Suprapubic skin (tissue), 4 donors: ENCODE measurements at regions not wholly inside any gene's neighbourhood (a gene's known extent, or its start where the extent isn't known, plus 50 kb on each side); places are given as distances from the start of the nearest gene placed in this dataset.

Experiments used
- CTCF ChIP-seq, 2 donors: fragments of 200-600 bp in 1 of 2; fragments of 450-650 bp in 1 of 2; sonication (generic) in 1 of 2; IDR thresholded peaks; one replicate each; pipeline ENCODE4 v1.5.1; 2016 to 2019; ENCODE audit warnings: antibody characterized with exemption in 2 of 2, mild to moderate bottlenecking in 1 of 2, moderate library complexity in 1 of 2
- EP300 ChIP-seq: sonication (generic); formaldehyde crosslinking; IDR thresholded peaks from one replicate; pipeline ENCODE4 v1.6.1; 2017; ENCODE audit warnings: antibody characterized with exemption
- POLR2A ChIP-seq, 2 donors: fragments of 450-650 bp; IDR thresholded peaks; one replicate each; pipeline ENCODE4 v1.6.1; 2017; ENCODE audit warnings: antibody characterized with exemption in 2 of 2, mild to moderate bottlenecking in 2 of 2, moderate library complexity in 2 of 2
- POLR2AphosphoS5 ChIP-seq, 3 donors: sonication (generic); formaldehyde crosslinking; IDR thresholded peaks; one replicate each; pipeline ENCODE4 v1.6.1; 2017; ENCODE audit warnings: antibody characterized with exemption in 3 of 3

GRCh38 chr3:124600765-124601164, 129.5 kb upstream of the UMPS start:
- TF ChIP-seq CTCF (IDR thresholded peaks at IDR 0.05) = no peak
- no peak for TF ChIP-seq POLR2A (IDR thresholded peaks at IDR 0.05)
- TF ChIP-seq POLR2AphosphoS5 (IDR thresholded peaks at IDR 0.05) = no peak
- no peak for TF ChIP-seq EP300
